ENCODE measurements at regions not wholly inside any gene's neighbourhood (a gene's known extent, or its start where the extent isn't known, plus 50 kb on each side); places are given as distances from the start of the nearest gene placed in this dataset.
"Not testable (repeated sequence)": the region's sequence is repeated elsewhere in the genome, so short reads cannot be mapped to it uniquely, and the experiment has no call there.

DNA sequence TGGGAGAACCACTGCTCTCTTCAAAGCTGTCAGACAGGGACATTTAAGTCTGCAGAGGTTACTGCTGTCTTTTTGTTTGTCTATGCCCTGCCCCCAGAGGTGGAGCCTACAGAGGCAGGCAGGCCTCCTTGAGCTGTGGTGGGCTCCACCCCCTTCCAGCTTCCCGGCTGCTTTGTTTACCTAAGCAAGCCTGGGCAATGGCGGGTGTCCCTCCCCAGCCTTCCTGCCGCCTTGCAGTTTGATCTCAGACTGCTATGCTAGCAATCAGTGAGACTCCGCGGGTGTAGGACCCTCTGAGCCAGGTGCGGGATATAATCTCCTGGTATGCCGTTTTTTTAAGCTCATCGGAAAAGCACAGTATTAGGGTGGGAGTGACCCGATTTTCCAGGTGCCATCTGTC, 141.0 kb downstream of the PLPPR4 start:
- H3K36me3 Mint-ChIP-seq (ENCODE audit: low read depth); H3K27ac Mint-ChIP-seq; H3K27me3 Mint-ChIP-seq; H3K4me3 Mint-ChIP-seq; H3K4me1 Mint-ChIP-seq; H3K9me3 Mint-ChIP-seq; ATAC-seq (replicated peaks): not testable (repeated sequence)

DNA sequence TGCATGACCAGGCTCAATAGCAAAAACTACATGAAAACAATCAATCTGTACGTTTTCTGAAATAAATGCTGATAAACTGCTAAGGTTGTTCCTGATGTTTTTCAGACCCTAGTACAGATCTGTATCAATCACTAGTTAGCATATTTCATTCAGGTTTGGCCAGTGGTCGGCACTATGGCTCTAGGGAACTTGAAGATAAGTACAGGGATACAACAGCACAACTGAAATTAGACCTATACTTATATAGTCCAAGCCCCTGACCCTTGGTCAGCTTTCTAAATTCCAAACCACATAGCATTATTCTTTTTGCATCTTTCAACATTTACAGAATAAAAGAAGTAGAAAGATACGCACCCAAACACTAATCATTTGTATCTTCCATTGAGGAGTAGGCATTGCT, 142.7 kb downstream of the PLPPR4 start:
- Mint-ChIP-seq H3K27ac (no peak overlapping the region), H3K9me3 (no peaks in the 10 kb centered on the region)

DNA sequence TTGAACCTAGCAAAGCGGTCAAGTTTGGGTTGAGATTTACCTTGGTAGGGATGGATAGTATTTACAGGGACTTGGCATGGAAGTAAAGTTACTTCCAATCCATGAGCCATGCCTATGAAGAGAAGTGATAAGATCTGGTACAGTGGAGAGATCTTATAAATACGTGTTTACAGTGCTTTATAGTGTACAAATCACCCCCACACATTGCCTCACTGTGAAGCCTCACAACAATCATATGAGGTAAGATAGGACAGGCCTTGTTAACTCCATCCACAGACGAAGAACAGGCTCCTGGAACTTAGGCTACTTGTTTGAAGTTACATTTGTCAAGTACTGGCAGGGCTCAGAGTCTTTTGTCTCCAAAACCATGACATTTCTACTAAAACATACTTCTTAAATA, 159.8 kb downstream of the PLPPR4 start:
- Mint-ChIP-seq H3K36me3 (ENCODE audit: low read depth) (no peaks in the 10 kb centered on the region), H3K9me3 (no peaks in the 10 kb centered on the region)
- ATAC-seq (replicated peaks): no peak

More for the DNA sequence above, 142.7 kb downstream of the PLPPR4 start:
- H3K36me3 Mint-ChIP-seq (ENCODE audit: low read depth): no peaks in the 10 kb centered on the region
- no peak for ATAC-seq (replicated peaks)
- peaks cover 4% of the 10 kb centered on the region for H3K27me3 Mint-ChIP-seq
- H3K4me1 Mint-ChIP-seq: no peaks in the 10 kb centered on the region
- H3K4me3 Mint-ChIP-seq: no peak overlapping the region

DNA sequence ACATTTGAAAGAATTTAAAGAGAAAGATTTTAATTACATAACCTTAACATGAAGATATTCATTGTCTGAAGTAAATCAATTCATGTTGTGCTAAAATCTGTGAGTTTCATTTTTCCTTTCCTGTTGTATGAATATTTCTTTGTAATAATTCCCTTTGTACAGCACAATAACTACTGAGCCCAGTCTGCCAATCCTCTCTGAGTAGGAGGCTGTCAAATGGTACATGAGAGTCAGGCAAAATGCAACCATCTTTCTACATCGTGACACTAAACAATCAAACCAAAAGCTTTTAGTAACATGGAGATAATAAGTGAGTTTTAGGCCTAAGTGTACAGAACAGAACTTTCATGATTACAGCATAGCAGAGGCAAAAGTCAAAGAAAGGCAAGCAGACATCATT, 165.5 kb downstream of the PLPPR4 start:
- Mint-ChIP-seq H3K9me3 (no peaks in the 10 kb centered on the region), H3K4me1 (no peaks in the 10 kb centered on the region), H3K36me3 (ENCODE audit: low read depth) (no peaks in the 10 kb centered on the region), H3K27me3 (peaks cover 3% of the 10 kb centered on the region), H3K4me3 (no peak overlapping the region), H3K27ac (no peak overlapping the region)
- ATAC-seq (replicated peaks): no peak

More for the DNA sequence above, 159.8 kb downstream of the PLPPR4 start:
- no peak overlapping the region for H3K4me3 Mint-ChIP-seq
- no peak overlapping the region for H3K27ac Mint-ChIP-seq
- peaks cover 4% of the 10 kb centered on the region for H3K27me3 Mint-ChIP-seq
- H3K4me1 Mint-ChIP-seq: no peaks in the 10 kb centered on the region

GRCh38 chr1:99438656-99439230, 174.5 kb downstream of the PLPPR4 start:
- peaks cover 6% of the 10 kb centered on the region for H3K4me1 Mint-ChIP-seq
- H3K36me3 Mint-ChIP-seq (ENCODE audit: low read depth): no peaks in the 10 kb centered on the region
- no peaks in the 10 kb centered on the region for H3K9me3 Mint-ChIP-seq
- peaks cover 3% of the 10 kb centered on the region for H3K27me3 Mint-ChIP-seq
- no peak for ATAC-seq (replicated peaks)
- no peak overlapping the region for H3K4me3 Mint-ChIP-seq
- no peak overlapping the region for H3K27ac Mint-ChIP-seq

- Mint-ChIP-seq H3K36me3 (ENCODE audit: low read depth) (no peaks in the 10 kb centered on the region), H3K27ac (no peak overlapping the region)
These were observed 175.3 kb downstream of the PLPPR4 start for GRCh38 chr1:99439433-99440075.

GRCh38 chr1:99441299-99442095, 177.2 kb downstream of the PLPPR4 start:
- peaks cover 6% of the 10 kb centered on the region for H3K4me1 Mint-ChIP-seq
- peak overlapping the region; percentile 30 for H3K4me3 Mint-ChIP-seq
- peaks cover 6% of the 10 kb centered on the region for H3K27me3 Mint-ChIP-seq
- H3K27ac Mint-ChIP-seq: no peak overlapping the region
- peak; percentile 94 for ATAC-seq (replicated peaks)
- H3K9me3 Mint-ChIP-seq: no peaks in the 10 kb centered on the region
- no peaks in the 10 kb centered on the region for H3K36me3 Mint-ChIP-seq (ENCODE audit: low read depth)

More at GRCh38 chr1:99439433-99440075, 175.3 kb downstream of the PLPPR4 start:
- no peak for ATAC-seq (replicated peaks)
- Mint-ChIP-seq H3K4me3 (no peak overlapping the region), H3K4me1 (peaks cover 6% of the 10 kb centered on the region), H3K9me3 (no peaks in the 10 kb centered on the region), H3K27me3 (peaks cover 3% of the 10 kb centered on the region)

DNA sequence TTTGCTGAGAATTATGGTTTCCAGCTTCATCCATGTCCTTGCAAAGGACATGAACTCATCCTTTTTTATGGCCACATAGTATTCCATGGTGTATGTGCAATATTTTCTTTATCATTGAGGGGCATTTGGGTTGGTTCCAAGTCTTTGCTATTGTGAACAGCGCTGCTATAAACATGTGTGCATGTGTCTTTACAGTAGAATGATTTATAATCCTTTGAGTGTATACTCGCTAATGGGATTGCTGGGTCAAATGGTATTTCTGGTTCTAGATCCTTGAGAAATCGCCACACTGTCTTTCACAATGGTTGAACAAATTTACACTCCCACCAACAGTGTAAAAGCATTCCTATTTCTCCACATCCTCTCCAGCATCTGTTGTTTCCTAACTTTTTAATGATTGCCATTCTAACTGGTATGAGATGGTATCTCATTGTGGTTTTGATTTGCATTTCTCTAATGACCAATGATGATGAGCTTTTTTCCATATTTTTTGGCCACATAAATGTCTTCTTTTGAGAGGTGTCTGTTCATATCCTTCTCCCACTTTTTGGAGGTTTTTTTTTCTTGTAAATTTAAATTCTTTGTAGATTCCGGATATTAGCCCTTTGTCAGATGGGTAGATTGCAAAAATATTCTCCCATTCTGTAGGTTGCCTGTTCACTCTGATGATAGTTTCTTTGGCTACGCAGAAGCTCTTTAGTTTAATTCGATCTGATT, 180.1 kb downstream of the PLPPR4 start:
- not testable (repeated sequence) for H3K9me3 Mint-ChIP-seq; H3K36me3 Mint-ChIP-seq (ENCODE audit: low read depth); H3K4me3 Mint-ChIP-seq; H3K4me1 Mint-ChIP-seq; ATAC-seq (replicated peaks); H3K27ac Mint-ChIP-seq; H3K27me3 Mint-ChIP-seq

GRCh38 chr1:99445071-99445470, 180.8 kb downstream of the PLPPR4 start:
- ATAC-seq (replicated peaks): no peak
- Mint-ChIP-seq H3K36me3 (ENCODE audit: low read depth) (no peaks in the 10 kb centered on the region), H3K4me3 (no peak overlapping the region)

DNA sequence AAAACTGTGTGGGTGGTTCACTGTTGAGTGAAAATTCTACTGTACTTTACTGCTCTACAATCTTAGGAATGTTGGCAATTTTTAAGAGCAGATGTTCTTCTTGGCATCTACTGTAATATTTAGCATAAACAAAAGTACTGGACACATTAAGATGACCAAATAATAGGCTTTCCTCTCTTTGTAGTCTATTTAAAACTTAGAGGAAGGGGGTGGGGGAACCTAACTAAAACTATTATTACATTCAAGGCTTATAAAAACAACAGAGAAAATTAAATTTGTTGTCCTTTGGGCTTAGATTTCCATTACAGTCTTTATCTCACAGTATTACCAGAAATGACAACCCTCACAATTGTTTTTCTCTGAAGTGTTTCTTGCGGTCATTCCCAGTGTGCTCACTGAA, 181.2 kb downstream of the PLPPR4 start:
- peaks cover 6% of the 10 kb centered on the region for H3K27me3 Mint-ChIP-seq
- peaks cover 6% of the 10 kb centered on the region for H3K4me1 Mint-ChIP-seq
- no peaks in the 10 kb centered on the region for H3K9me3 Mint-ChIP-seq
- no peak overlapping the region for H3K4me3 Mint-ChIP-seq
- no peaks in the 10 kb centered on the region for H3K36me3 Mint-ChIP-seq (ENCODE audit: low read depth)
- H3K27ac Mint-ChIP-seq: no peak overlapping the region
- ATAC-seq (replicated peaks): no peak

More at GRCh38 chr1:99445071-99445470, 180.8 kb downstream of the PLPPR4 start:
- Mint-ChIP-seq H3K9me3 (no peaks in the 10 kb centered on the region), H3K27ac (no peak overlapping the region), H3K4me1 (peaks cover 6% of the 10 kb centered on the region), H3K27me3 (peaks cover 6% of the 10 kb centered on the region)

DNA sequence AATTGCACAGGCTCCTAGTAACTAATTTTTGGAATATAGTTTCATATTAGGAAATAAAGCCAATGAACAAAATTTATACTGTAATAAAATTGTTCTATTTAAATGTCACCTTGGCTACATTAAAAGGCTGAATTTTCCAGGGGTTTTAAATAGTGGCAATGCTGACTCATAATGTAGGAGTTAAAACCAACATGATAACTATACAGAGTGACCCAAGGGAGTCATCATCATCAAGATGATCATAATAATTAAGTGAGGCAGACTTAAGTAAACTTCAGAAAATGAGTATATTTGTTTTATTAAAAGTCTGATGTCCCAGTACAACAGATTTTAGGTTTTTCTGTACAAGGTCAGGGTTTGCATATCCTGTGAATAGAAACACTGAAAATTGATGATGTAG, 183.4 kb downstream of the PLPPR4 start:
- no peaks in the 10 kb centered on the region for H3K36me3 Mint-ChIP-seq (ENCODE audit: low read depth)
- H3K27ac Mint-ChIP-seq: no peak overlapping the region
- peaks cover 3% of the 10 kb centered on the region for H3K27me3 Mint-ChIP-seq
- ATAC-seq (replicated peaks): no peak
- H3K4me1 Mint-ChIP-seq: no peaks in the 10 kb centered on the region
- no peak overlapping the region for H3K4me3 Mint-ChIP-seq
- no peaks in the 10 kb centered on the region for H3K9me3 Mint-ChIP-seq

DNA sequence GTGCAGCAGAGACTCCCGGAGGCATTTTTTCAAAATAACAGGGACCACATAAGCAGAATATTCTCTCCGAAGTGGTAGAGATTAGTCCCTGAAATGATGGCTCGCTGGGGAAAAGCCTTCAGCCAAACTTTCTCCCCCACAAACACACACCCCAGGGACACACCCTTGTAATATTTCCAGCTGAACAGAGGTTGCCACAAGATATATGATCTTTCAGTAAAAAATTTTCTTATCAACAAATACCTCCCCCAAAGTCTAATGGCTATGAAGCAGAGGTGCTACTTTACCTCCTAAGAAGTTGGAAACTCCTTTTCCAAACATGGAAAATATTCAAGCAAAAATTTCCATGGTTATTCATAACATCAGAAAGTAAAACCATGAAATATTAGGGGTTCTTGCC, 190.2 kb upstream of the PALMD start:
- H3K4me3 Mint-ChIP-seq: no peak overlapping the region
- no peaks in the 10 kb centered on the region for H3K4me1 Mint-ChIP-seq
- H3K9me3 Mint-ChIP-seq: no peaks in the 10 kb centered on the region
- ATAC-seq (replicated peaks): no peak
- H3K27me3 Mint-ChIP-seq: peaks cover 10% of the 10 kb centered on the region
- no peak overlapping the region for H3K27ac Mint-ChIP-seq
- no peaks in the 10 kb centered on the region for H3K36me3 Mint-ChIP-seq (ENCODE audit: low read depth)

GRCh38 chr1:99456536-99456935, 189.4 kb upstream of the PALMD start:
- no peak for ATAC-seq (replicated peaks)
- Mint-ChIP-seq H3K4me3 (no peak overlapping the region), H3K27ac (no peak overlapping the region), H3K36me3 (ENCODE audit: low read depth) (no peaks in the 10 kb centered on the region), H3K4me1 (no peaks in the 10 kb centered on the region), H3K9me3 (no peaks in the 10 kb centered on the region), H3K27me3 (peaks cover 10% of the 10 kb centered on the region)

- Mint-ChIP-seq H3K9me3 (no peaks in the 10 kb centered on the region), H3K36me3 (ENCODE audit: low read depth) (no peaks in the 10 kb centered on the region), H3K4me3 (no peak overlapping the region), H3K4me1 (no peaks in the 10 kb centered on the region), H3K27ac (no peak overlapping the region), H3K27me3 (peaks cover 10% of the 10 kb centered on the region)
- no peak for ATAC-seq (replicated peaks)
These were observed 188.3 kb upstream of the PALMD start for GRCh38 chr1:99457381-99458165.
